NCI-H2196 (cell line): ENCODE measurements at regions not wholly inside any gene's neighbourhood (a gene's known extent, or its start where the extent isn't known, plus 50 kb on each side); places are given as distances from the start of the nearest gene placed in this dataset.

Source experiments
- DNase-seq: peaks from one replicate; lab custom pipeline; 2025; ENCODE audit not compliant: unreplicated experiment; lab: John Stamatoyannopoulos, UW

- no peak for DNase-seq
Measured at GRCh38 chr12:84604551-84604950, 308.0 kb downstream of the SLC6A15 start.

DNA sequence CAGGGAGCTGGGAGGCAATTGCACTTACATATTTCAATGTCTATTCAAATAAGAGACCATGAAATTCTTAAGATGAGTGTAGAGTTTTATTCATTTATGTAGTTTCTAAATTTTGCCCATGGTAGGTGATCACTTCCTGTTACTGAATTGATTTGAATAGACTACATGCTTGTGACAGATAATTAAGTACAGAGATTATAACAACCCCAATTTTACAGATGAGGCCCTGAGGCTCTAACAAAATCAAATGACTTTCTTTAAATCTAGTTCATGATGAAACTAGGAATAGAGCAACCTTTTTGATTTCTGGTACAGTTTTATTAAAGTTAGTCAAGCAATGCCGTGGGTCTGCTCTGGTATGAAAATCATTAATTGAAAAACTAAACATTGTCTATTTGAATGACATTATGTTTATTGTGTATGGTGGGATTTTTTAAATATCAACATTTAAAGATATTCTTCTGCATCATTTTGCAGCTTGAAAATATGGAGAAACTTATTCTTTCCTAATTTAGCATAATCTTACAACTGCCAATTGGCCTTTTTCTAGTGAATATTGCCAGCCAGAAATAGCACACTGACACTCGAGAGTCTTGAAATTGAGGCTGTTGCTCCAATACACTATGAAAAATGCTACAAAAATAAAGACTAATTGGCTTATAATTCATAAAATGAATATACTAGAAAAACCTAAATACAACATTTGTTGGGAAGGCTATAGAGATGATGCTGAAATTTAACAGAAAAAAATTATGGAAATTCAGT, 308.9 kb downstream of the SLC6A15 start:
- no peak for DNase-seq

GRCh38 chr12:84601483-84601882, 311.1 kb downstream of the SLC6A15 start:
- DNase-seq = no peak

- DNase-seq = no peak
Measured at GRCh38 chr12:84599539-84599938, 313.1 kb downstream of the SLC6A15 start.

DNA sequence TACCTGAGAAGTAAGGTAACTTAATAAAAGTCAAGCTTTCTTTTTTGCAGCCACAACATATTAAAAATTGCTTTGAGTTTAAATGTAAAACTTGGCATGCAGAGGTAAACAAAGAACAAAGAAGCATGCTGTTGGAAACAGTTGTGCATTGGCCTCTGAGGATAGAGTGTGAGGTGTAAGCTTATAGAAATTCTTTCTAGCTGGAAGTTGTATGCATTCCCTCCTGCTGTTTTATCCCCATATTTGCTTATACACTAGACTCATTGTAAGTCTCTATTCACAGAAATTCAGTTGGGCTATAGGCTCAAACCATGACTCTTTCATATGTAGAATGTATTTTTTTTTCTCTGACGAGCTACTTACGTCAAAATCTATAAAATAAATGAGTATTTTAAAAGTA, 316.3 kb downstream of the SLC6A15 start:
- no peak for DNase-seq

DNA sequence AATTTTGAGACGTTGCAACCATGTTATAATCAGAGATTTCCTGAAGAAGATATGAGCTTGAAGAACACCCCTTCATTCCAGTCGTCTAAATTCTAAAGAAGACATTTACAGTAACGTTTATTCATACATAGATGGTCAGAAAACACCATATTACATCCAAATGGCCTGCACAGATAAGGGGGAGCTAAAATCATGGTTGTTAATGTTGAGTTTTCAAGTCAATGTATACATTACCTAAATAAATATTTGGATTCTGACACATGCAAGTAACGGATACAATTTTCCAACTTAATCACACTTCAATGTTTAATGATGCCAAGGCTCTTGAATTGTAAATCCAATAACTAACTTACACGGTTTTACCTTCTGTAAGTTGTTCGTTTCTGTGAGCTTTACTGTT, 318.4 kb downstream of the SLC6A15 start:
- no peak for DNase-seq

DNA sequence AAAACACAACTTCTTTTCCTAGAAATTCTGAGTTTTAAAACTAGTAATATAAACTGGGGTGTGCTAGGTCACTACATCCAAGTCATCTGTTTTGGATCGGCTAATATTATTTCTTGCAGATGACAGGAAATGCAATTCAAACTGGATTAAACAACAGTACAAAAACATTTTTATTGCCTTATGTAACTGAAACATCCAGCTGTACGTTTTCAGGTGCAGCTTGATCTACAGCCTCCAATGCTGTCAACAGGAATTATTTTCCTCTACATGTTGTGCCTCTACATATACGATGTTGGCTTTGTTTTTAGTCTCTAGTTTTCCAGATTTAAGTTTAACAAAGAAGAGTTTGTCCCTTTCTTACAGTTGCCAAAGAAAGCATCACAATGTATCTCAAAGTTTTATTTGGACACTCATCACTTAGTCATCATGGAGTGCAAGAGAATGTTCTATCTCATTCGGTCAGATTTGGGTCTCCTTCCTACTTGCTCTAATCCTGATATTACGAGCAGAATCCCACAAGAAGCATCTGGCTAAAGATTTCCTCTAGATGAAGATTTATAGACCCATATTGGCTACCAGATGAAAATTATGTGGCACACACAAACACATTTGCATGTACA, 326.7 kb downstream of the SLC6A15 start:
- DNase-seq = no peak

DNA sequence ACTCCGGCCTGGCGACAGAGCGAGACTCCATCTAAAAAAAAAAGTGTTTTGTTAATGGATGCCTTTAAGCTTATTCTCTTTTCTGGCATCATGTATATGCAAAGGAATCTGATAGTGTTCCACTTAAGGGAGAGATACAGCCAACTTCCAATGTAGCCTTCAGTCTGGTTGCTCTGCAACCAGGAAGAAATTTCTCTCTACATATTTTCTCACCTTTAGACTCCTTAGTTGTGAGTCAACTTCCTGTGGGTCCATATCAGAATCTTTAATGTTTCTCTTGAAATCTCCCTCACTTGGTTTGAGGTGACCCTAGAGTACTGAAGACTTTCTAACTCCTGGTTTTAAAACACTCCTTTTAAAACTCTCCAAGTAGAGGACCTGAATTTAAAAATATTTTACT, 340.4 kb downstream of the SLC6A15 start:
- no peak for DNase-seq

- no peak for DNase-seq
Measured at GRCh38 chr12:84562331-84562730, 350.3 kb downstream of the SLC6A15 start.

DNA sequence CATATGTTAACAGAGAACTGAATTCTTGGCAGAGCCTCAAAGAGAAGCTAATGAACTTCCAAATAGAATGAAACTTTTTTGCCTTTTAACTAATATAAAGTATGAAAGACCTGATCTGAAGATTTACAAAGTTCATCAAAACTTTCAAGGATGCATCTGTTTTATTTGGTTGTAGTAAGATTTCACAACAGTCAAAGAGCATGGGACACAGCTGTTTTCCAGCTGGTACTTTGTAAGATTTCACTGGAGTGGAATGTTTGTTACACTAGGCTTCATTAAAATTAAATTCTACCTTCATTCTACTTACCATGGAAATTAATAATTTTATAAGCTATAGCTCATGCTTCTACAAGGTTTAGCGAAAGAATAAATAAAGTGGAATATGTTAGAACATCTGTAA, 351.2 kb downstream of the SLC6A15 start:
- DNase-seq = no peak

GRCh38 chr12:84554199-84554723, 358.3 kb downstream of the SLC6A15 start:
- no peak for DNase-seq

GRCh38 chr12:84553331-84554117, 359.1 kb downstream of the SLC6A15 start:
- DNase-seq = no peak

DNA sequence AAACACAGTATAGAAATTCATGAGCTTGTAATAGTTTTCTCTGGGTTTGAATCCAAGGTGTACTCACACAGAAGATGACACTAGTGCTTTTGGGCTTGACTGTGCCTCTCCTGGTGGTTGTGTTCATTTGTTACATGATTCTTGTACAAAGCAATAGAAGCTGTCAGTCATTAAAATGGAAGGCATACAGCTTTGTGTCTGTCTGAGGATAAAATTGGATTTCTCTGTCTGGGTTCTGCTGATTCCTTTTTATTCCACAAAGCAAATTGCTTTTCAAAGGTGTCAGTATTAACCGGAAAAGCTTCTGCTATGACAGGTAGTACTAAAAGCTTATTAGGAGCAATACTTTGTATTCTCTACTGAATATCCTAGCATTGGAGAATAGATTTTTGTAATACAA, 361.2 kb downstream of the SLC6A15 start:
- no peak for DNase-seq

GRCh38 chr12:84550518-84550917, 362.1 kb downstream of the SLC6A15 start:
- no peak for DNase-seq

DNA sequence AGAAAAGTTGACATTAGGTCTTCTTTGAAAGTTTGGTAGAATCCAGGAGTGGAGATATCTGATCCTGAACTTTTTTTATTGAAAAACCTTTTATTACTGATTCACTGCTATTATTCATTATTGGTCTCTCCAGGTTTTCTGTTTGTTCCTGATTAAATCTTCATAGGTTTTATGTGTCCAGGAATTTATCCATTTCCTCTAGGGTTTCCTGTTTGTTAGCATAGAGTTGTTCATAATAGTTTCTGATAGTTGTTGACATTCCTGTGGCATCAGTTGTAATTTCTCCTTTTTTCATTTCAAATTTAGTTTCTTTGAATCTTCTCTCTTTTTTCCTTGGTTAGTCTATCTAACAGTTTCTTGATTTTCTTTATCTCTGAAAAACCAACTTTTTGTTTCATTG, 370.3 kb downstream of the SLC6A15 start:
- DNase-seq = no peak

DNA sequence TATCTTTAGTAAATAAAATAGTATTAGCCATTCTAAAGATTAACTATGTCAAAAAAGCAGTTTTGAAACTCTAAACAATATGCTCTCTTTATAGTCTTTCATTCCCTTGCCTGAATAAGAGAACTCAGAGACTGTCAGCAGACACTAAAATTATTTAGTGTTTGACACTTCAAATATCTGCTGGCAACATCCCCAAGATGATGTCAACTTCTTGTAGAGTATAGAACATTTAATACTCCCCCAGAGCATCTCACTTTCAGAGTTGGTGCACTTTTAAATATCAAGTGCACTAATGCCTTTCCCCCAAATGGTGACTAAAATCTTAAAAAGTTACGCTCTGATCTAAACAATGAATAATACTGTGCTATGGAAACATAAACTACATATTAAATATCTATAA, 374.9 kb downstream of the SLC6A15 start:
- DNase-seq = no peak

DNA sequence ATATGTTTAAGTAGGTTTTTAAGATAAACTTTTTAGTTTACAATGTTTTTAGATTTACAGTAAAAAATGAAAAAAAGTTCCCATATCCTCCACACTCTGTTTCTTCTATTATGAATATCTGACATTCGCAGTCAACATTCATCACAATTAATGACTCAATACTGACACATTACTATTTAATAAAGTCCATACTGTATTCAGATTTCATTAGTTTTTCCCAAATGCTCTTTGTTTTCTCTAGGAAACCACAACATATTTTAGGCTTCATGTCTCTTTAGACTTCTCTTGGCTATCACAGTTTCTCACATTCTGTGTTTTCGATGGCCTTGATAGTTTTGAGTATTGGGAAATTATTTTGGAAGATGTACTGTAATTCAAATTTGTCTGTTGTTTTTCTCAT, 399.8 kb downstream of the SLC6A15 start:
- DNase-seq = no peak

DNA sequence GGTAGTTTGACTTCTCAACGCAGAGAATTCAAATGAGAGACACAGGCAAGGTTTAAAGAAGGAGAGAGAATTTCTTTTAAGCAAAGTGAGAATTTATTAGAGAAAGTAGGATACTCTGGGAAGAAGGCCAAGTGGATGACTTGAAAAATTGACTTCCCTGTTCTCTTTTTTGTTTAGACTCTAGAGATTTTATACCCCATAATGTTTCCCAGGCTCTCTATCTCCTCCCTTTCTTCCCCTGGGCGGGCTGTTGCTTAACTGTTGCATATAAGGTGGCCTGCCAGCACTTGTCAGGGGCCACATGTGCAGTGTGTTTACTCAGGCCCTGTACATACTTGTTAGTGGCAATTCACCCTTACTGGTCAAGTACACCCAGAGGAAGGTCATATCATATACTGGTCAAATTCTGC, 403.7 kb downstream of the SLC6A15 start:
- DNase-seq = no peak

DNA sequence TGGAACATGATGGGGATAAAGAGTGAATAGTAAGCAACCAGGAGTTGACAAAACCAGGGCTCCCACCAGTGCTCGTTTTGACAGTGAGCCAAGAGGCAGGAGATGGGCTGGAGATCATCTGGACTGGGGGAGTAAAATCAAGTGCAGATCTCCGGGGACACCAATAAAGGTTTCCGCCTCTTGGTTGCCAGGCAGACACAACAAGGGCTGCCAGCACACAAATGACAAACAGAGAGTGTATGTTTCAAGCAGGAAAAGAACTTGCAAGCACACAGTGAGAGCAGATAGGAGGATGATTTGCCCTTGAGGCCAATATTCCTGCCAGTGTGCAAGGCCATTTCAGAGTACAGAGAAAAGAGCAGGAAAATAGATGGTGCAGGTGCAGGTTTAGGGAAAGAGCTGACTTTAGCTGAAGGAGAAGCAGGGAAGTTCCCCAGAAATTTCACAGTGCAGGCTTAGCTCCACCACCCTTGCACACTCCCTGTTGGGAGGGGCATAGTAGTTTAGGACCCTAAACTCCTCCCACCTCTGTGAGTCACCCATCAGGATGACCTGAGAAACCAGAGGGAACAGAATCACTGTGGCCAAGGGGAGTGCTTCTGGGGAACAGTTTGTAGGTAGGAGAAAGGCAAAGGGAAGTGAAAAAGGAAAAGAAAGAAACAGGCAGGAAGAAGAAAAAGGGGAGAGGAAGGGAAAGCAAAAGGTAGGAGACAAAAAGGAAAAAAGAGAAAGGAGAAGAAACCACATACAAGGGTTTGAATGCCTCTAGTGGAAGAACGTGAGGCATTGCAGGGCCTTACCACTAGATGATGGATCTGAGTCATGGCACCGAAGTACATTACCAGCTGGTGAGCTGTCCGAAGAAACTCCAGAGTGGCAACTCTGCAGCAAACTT, 404.4 kb downstream of the SLC6A15 start:
- no peak for DNase-seq

- no peak for DNase-seq
Measured at GRCh38 chr12:84506282-84506681, 406.3 kb downstream of the SLC6A15 start.
